Caco-2 (cell line): ENCODE measurements at regions not wholly inside any gene's neighbourhood (a gene's known extent, or its start where the extent isn't known, plus 50 kb on each side); places are given as distances from the start of the nearest gene placed in this dataset.

Experiments used
- BruUV-seq: library from RNA; stranded (reverse); fragments of 400-500 nt; replicated peaks from 2 replicates; lab custom pipeline; 2021; lab: Mats Ljungman, UMichigan
- CTCF ChIA-PET: fragments of 300-600 bp; sonication (Branson Sonifier 250); formaldehyde crosslinking; loops from one replicate; lab custom pipeline; 2022; ENCODE audit warnings: antibody characterized with exemption; lab: Charles Lee
- POLR2A ChIA-PET: fragments of 300-600 bp; sonication (Branson Sonifier 250); formaldehyde crosslinking; loops from one replicate; lab custom pipeline; 2022; ENCODE audit warnings: antibody characterized with exemption; lab: Charles Lee
- DNase-seq, 2 experiments: peaks; one replicate each; pipeline versions ENCODE4 v3.0.0 to v3.0.0-alpha.2; 2020 to 2022
- H3K27me3 ChIP-seq: replicated peaks from 2 replicates; pipeline ENCODE4 v1.6.0; 2011; ENCODE audit warnings: low read length; ENCODE audit not compliant: control insufficient read depth, insufficient read depth
- H3K36me3 ChIP-seq: 2 replicates; pipeline ENCODE4 v1.5.1; 2011; ENCODE audit warnings: low read length; ENCODE audit not compliant: control insufficient read depth, insufficient read depth
- H3K4me1 ChIP-seq: fragments of 250-450 bp; sonication (Bioruptor Pico); 2 replicates; pipeline ENCODE4 v1.5.1; 2020; ENCODE audit warnings: mild to moderate bottlenecking
- H3K4me3 ChIP-seq: 2 replicates; pipeline ENCODE4 v1.5.1; 2011; ENCODE audit warnings: low read depth, mild to moderate bottlenecking, control low read depth, low read length
- H3K9me3 ChIP-seq: fragments of 250-450 bp; sonication (Bioruptor Pico); 2 replicates; pipeline ENCODE4 v1.5.1; 2020; ENCODE audit warnings: mild to moderate bottlenecking, moderate library complexity
- H3K27ac Mint-ChIP-seq: one replicate; pipeline ENCODE4 v1.8.0; 2022; ENCODE audit warnings: mixed read lengths; ENCODE audit not compliant: unreplicated experiment
- H3K27me3 Mint-ChIP-seq: one replicate; pipeline ENCODE4 v1.8.0; 2022; ENCODE audit warnings: mixed read lengths; ENCODE audit not compliant: insufficient read depth, unreplicated experiment
- H3K36me3 Mint-ChIP-seq: one replicate; pipeline ENCODE4 v1.8.0; 2022; ENCODE audit warnings: mild to moderate bottlenecking, mixed read lengths; ENCODE audit not compliant: insufficient read depth, unreplicated experiment
- H3K4me1 Mint-ChIP-seq: one replicate; pipeline ENCODE4 v1.8.0; 2022; ENCODE audit warnings: low read depth, mixed read lengths; ENCODE audit not compliant: unreplicated experiment
- H3K4me3 Mint-ChIP-seq: one replicate; pipeline ENCODE4 v1.8.0; 2022; ENCODE audit warnings: mild to moderate bottlenecking, moderate library complexity, mixed read lengths; ENCODE audit not compliant: unreplicated experiment
- H3K9me3 Mint-ChIP-seq: one replicate; pipeline ENCODE4 v1.8.0; 2022; ENCODE audit warnings: mixed read lengths; ENCODE audit not compliant: unreplicated experiment
- intact Hi-C: fragments of 100-400 bp; cut with micrococcal nuclease; formaldehyde crosslinking; loops from one replicate; pipeline ENCODE4 v1.10.0; 2022; ENCODE audit not compliant: unreplicated experiment
- TF ChIP-seq, protein P1 (sequence below), 2 experiments: fragments of 200-600 bp in 1 of 2; IDR thresholded peaks; 1 replicate in 1 of 2; 2 replicates in 1 of 2; pipeline versions ENCODE4 v1.5.1 to v1.8.0; 2011 to 2022; ENCODE audit warnings: antibody characterized with exemption in 1 of 2, control low read depth in 1 of 2, inconsistent platforms in 1 of 2, low read depth in 1 of 2, low read length in 1 of 2, mild to moderate bottlenecking in 1 of 2, moderate library complexity in 1 of 2; ENCODE audit not compliant: insufficient read depth in 1 of 2, severe bottlenecking in 1 of 2, unreplicated experiment in 1 of 2

DNA sequence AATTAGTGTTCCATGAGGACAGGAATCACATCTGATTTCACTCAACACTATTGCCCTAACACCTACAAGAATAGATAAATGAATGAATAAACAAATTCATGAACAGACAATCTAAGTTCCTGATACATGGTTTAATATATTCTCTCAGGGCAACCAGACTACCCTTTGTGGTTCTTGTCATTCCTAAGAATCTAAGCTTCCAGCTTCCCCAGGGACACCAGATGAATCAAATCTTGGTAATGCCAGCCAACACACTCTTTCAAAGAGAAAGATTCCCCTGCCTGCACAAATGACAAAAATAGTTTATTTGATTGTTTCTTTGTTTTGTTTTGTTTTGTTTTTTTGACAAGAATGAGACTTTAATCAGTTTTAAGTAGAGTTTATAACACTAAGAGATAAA lies 237.5 kb upstream of the CHAC2 start:
- no peaks in the 10 kb centered on the region for H3K4me1 ChIP-seq
- H3K36me3 Mint-ChIP-seq = no peaks in the 10 kb centered on the region
- TF ChIP-seq, protein P1, sequence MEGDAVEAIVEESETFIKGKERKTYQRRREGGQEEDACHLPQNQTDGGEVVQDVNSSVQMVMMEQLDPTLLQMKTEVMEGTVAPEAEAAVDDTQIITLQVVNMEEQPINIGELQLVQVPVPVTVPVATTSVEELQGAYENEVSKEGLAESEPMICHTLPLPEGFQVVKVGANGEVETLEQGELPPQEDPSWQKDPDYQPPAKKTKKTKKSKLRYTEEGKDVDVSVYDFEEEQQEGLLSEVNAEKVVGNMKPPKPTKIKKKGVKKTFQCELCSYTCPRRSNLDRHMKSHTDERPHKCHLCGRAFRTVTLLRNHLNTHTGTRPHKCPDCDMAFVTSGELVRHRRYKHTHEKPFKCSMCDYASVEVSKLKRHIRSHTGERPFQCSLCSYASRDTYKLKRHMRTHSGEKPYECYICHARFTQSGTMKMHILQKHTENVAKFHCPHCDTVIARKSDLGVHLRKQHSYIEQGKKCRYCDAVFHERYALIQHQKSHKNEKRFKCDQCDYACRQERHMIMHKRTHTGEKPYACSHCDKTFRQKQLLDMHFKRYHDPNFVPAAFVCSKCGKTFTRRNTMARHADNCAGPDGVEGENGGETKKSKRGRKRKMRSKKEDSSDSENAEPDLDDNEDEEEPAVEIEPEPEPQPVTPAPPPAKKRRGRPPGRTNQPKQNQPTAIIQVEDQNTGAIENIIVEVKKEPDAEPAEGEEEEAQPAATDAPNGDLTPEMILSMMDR (IDR thresholded peaks at IDR 0.05; ENCODE audit: insufficient read depth in 1 of 2, low read depth in 1 of 2, low read length in 1 of 2, severe bottlenecking in 1 of 2, unreplicated experiment in 1 of 2) = no peak
- no peak overlapping the region for H3K4me3 ChIP-seq
- H3K4me3 Mint-ChIP-seq = no peak overlapping the region
- no peak overlapping the region for H3K27ac Mint-ChIP-seq
- no peaks in the 10 kb centered on the region for H3K36me3 ChIP-seq
- intact Hi-C loops = no loop called here
- no peaks in the 10 kb centered on the region for H3K4me1 Mint-ChIP-seq
- POLR2A ChIA-PET = no interaction called here
- CTCF ChIA-PET = no interaction called here
- no peaks in the 10 kb centered on the region for H3K27me3 ChIP-seq
- DNase-seq = no peak
- H3K9me3 ChIP-seq = no peaks in the 10 kb centered on the region
- H3K9me3 Mint-ChIP-seq = peaks cover 10% of the 10 kb centered on the region
- H3K27me3 Mint-ChIP-seq = peaks cover 6% of the 10 kb centered on the region
- no TSS peak for BruUV-seq

DNA sequence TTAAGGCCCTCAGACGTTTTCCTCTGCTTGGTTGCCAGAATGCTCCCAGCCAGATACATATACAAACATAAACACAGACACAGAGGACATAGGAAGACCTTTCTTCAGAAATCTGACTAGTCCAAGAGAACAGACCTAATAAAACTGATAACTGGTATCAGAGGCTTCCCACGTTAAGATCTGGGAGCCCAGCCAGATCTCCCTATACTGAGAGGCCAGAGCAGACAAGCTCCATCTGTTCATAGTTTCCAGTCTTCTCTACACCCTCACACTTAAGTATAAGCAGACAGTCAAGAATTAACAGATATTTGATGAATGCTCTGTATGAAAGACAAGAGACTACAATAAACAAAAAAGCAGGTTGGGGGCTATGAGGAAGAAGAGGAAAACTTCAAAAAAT lies 240.5 kb upstream of the CHAC2 start:
- no peak overlapping the region for H3K4me3 Mint-ChIP-seq
- peaks cover 3% of the 10 kb centered on the region for H3K27me3 Mint-ChIP-seq
- intact Hi-C loops = no loop called here
- ChIA-PET POLR2A (no interaction called here), CTCF (no interaction called here)
- no peaks in the 10 kb centered on the region for H3K4me1 ChIP-seq
- H3K9me3 ChIP-seq = no peaks in the 10 kb centered on the region
- TF ChIP-seq, protein P1 (IDR thresholded peaks at IDR 0.05; ENCODE audit: insufficient read depth in 1 of 2, low read depth in 1 of 2, low read length in 1 of 2, severe bottlenecking in 1 of 2, unreplicated experiment in 1 of 2) = no peak
- peaks cover 10% of the 10 kb centered on the region for H3K9me3 Mint-ChIP-seq
- BruUV-seq = no TSS peak
- H3K36me3 ChIP-seq = no peaks in the 10 kb centered on the region
- no peaks in the 10 kb centered on the region; the same call in 1 of the 2 replicates for H3K27me3 ChIP-seq
- no peak for DNase-seq
- no peak overlapping the region for H3K27ac Mint-ChIP-seq
- no peaks in the 10 kb centered on the region for H3K4me1 Mint-ChIP-seq
- no peaks in the 10 kb centered on the region for H3K36me3 Mint-ChIP-seq
- no peak overlapping the region for H3K4me3 ChIP-seq

DNA sequence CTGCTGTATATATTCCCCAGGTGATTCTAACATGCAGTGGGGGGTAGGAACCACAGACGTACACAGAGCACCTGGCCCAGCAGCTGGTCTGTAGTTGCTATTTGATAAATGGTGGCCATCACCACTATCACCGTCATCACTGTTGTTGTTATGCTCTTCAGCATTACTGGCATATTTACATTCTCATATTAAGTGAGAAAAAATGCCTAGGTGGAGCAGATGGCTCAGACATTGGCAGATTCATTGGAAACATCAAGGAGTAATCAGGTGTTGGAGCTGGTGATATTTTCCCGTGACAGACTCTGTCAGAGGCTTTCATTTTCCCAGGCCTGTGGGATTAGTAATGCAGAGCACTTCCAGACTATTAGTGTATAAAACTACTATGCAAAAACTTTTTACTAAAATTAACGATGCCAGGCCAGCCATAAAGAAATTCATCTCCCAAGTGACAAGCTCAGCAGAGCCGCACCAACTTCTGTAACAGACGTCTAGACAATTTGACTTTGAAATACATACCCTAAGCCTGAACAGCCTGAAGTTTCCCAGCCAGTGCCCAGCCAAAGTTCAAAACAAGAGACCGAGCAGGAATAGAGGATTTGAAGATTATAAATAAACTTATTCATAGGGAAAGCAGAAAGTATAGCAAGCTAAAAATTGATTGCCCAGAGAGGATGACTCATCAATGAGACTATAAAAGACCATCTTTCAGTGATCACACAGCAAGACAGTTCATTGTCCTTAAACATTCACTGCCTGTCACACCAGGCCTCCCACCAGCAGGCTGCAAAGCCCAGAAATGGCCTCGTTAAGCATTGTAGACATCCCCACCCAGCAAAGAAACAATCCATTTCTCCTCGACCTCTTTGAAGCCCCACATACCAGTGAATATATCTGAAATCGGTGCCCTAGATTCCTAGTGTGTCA lies 247.4 kb upstream of the CHAC2 start:
- POLR2A ChIA-PET = no interaction called here
- CTCF ChIA-PET = no interaction called here

More for the DNA sequence above, 247.4 kb upstream of the CHAC2 start:
- TF ChIP-seq, protein P1 (IDR thresholded peaks at IDR 0.05; ENCODE audit: insufficient read depth in 1 of 2, low read depth in 1 of 2, low read length in 1 of 2, severe bottlenecking in 1 of 2, unreplicated experiment in 1 of 2) = no peak
- Histone ChIP-seq H3K27me3 (no peaks in the 10 kb centered on the region; the same call in 1 of the 2 replicates), H3K36me3 (no peaks in the 10 kb centered on the region), H3K4me1 (no peaks in the 10 kb centered on the region), H3K4me3 (no peak overlapping the region), H3K9me3 (no peaks in the 10 kb centered on the region)
- Mint-ChIP-seq H3K4me1 (no peaks in the 10 kb centered on the region), H3K4me3 (no peak overlapping the region), H3K9me3 (no peaks in the 10 kb centered on the region), H3K27ac (no peak overlapping the region), H3K27me3 (peaks cover 3% of the 10 kb centered on the region), H3K36me3 (no peaks in the 10 kb centered on the region)
- intact Hi-C loops = loop anchor here (5.0 kb wide), 1 partner anchor 98 kb away; no protein-coding TSS in a partner anchor
- DNase-seq = no peak
- BruUV-seq = no TSS peak
